ENCODE measurements at regions not wholly inside any gene's neighbourhood (a gene's known extent, or its start where the extent isn't known, plus 50 kb on each side); places are given as distances from the start of the nearest gene placed in this dataset.

GRCh38 chr14:103196716-103197115 is 73.5 kb downstream of the TNFAIP2 start:
- Mint-ChIP-seq H3K9me3 (peaks cover 25% of the 10 kb centered on the region), H3K4me1 (peaks cover 10% of the 10 kb centered on the region), H3K4me3 (no peak overlapping the region), H3K27ac (no peak overlapping the region), H3K27me3 (ENCODE audit: low read depth) (no peaks in the 10 kb centered on the region), H3K36me3 (no peaks in the 10 kb centered on the region)
- no peak for DNase-seq (ENCODE audit: low spot score in 2 of 2, unreplicated experiment in 2 of 2)
- no peak for TF ChIP-seq CTCF (IDR thresholded peaks at IDR 0.05; ENCODE audit: unreplicated experiment)

- Mint-ChIP-seq H3K27ac (peak overlapping the region; percentile 26), H3K4me3 (no peak overlapping the region), H3K4me1 (peaks cover 10% of the 10 kb centered on the region), H3K27me3 (ENCODE audit: low read depth) (no peaks in the 10 kb centered on the region), H3K36me3 (no peaks in the 10 kb centered on the region), H3K9me3 (peaks cover 23% of the 10 kb centered on the region)
- TF ChIP-seq CTCF (IDR thresholded peaks at IDR 0.05; ENCODE audit: unreplicated experiment) = no peak
- no peak for DNase-seq (ENCODE audit: low spot score in 2 of 2, unreplicated experiment in 2 of 2)
Observed at GRCh38 chr14:103198131-103199105, 75.2 kb downstream of the TNFAIP2 start.

- Mint-ChIP-seq H3K27me3 (ENCODE audit: low read depth) (no peaks in the 10 kb centered on the region), H3K4me3 (no peak overlapping the region), H3K36me3 (no peaks in the 10 kb centered on the region), H3K4me1 (peaks cover 10% of the 10 kb centered on the region), H3K27ac (peak overlapping the region; percentile 26), H3K9me3 (peaks cover 26% of the 10 kb centered on the region)
- DNase-seq (ENCODE audit: low spot score in 2 of 2, unreplicated experiment in 2 of 2) = no peak
- no peak for TF ChIP-seq CTCF (IDR thresholded peaks at IDR 0.05; ENCODE audit: unreplicated experiment)
Observed at GRCh38 chr14:103199124-103199523, 75.9 kb downstream of the TNFAIP2 start.

GRCh38 chr14:103201801-103202200 is 78.5 kb downstream of the TNFAIP2 start:
- H3K27me3 Mint-ChIP-seq (ENCODE audit: low read depth) = peaks cover 3% of the 10 kb centered on the region
- H3K36me3 Mint-ChIP-seq = peaks cover 3% of the 10 kb centered on the region
- peak overlapping the region; percentile 64 for H3K27ac Mint-ChIP-seq
- H3K4me1 Mint-ChIP-seq = peaks cover 11% of the 10 kb centered on the region
- no peak for DNase-seq (ENCODE audit: low spot score in 2 of 2, unreplicated experiment in 2 of 2)
- no peak overlapping the region for H3K4me3 Mint-ChIP-seq
- H3K9me3 Mint-ChIP-seq = peaks cover 24% of the 10 kb centered on the region
- TF ChIP-seq CTCF (IDR thresholded peaks at IDR 0.05; ENCODE audit: unreplicated experiment) = no peak

GRCh38 chr14:103204852-103205540 is 81.7 kb downstream of the TNFAIP2 start:
- Mint-ChIP-seq H3K9me3 (peaks cover 24% of the 10 kb centered on the region), H3K27ac (peak overlapping the region; percentile 79), H3K4me3 (peak overlapping the region; percentile 17), H3K36me3 (peaks cover 3% of the 10 kb centered on the region), H3K27me3 (ENCODE audit: low read depth) (peaks cover 20% of the 10 kb centered on the region), H3K4me1 (peaks cover 13% of the 10 kb centered on the region)
- no peak for DNase-seq (ENCODE audit: low spot score in 2 of 2, unreplicated experiment in 2 of 2)
- no peak for TF ChIP-seq CTCF (IDR thresholded peaks at IDR 0.05; ENCODE audit: unreplicated experiment)

Data from mesothelial cell of epicardium (in vitro differentiated cells).